GDM1 (cell line): ENCODE measurements at regions not wholly inside any gene's neighbourhood (a gene's known extent, or its start where the extent isn't known, plus 50 kb on each side); places are given as distances from the start of the nearest gene placed in this dataset.

ENCODE experiments used
- DNase-seq: peaks from one replicate; lab custom pipeline; 2025; lab: John Stamatoyannopoulos, UW

DNA sequence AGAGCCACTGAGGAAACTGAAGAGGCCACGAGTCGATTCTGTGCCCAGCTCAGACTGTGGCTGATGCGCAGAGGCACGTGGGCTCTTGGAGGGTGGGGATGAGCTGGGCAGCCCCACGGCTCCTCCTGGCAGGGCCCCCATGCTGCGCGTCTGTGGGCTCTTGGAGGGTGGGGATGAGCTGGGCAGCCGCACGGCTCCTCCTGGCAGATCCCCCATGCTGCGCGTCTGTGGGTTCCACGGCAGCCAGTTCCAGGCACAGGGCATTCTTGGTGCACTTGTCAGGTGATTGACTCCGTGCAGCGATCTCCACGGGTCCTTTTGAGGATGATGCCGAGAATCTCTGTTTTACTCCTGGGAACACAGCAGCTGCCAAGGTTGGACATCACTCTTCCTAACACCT, 138.1 kb upstream of the ZNF236 start:
- DNase-seq = no peak

GRCh38 chr18:76679945-76680344, 142.4 kb upstream of the ZNF236 start:
- DNase-seq = no peak

DNA sequence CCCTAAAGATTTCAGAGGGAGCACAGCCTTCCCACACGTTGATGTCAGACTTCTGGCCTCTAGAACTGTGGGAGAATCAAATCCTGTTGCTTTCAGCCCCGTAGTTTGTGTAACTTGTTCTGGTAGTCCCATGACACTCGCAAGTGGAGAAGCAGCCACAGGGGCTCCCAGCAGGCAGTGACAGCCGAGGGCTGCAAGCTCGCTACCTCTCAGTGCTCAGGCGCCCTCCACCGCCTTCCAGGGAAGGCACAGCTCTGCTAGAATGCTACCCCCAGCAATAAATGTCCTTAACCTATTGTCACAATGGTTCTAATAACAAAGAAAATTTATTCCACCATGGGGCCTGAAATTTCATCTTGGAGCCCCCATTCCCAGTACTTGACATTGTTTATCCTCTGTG, 143.1 kb upstream of the ZNF236 start:
- no peak for DNase-seq

GRCh38 chr18:76678248-76678647, 144.1 kb upstream of the ZNF236 start:
- DNase-seq = no peak

DNA sequence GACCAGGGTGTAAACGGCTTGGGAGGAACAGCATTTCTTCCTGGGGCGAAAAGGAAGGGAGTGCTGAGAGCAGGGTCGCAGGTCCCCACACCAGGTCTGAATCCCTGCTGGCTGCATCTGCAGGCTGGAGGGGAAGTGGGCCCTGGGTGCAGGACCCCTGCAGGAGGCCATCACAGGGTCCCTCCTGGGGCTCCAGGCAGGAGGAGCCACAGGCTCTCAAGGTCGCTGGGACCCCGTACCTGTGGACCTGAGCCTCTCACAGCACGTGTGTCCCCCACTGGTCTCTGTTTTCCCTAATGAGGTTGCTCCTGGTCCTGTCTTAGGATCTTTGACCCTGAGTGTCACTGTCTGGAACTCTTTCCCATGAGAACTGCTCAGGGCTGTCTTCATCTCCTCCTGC, 147.8 kb upstream of the ZNF236 start:
- no peak for DNase-seq

DNA sequence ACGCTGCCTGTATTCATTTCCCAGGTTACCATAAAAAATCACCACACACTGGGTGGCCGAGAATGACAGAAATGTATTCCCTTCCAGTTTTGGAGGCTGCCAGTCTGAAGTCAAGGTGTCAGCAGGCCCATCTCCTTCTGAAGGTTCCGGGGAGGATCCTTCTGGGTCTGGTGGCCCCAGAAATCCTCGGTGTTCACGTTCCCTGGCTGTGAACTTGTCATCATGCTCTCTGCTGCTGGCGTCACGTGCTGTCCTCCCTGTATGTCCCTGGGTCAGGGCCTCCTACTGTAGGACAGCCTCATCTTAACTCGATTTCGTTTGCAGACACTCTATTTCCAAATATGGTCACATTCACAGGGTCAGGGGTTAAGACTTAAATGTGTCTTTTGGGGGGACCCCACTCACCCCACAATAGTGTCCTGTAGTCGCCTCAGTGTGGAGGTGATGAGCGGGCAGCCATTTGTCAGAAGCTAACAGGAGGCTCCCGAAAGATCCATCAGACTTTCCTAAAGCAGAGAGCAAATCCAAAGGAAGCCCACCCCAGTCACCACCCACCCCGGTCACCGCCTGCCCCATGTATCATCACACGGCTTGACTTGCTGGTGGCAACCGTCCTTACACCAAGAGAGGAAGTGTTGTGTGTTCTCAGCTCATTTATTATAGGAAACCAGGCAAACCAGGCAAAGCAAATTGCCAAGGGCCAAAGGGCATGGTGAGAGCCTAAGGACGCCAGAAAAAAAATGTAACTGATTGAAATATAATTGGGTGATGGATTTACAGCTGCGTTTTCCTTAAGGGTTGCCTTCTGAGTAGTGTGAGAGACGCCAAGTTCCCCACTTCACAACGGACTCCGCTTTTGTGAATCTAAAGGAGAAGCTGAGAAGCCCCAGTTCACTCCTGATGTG, 148.8 kb upstream of the ZNF236 start:
- no peak for DNase-seq

DNA sequence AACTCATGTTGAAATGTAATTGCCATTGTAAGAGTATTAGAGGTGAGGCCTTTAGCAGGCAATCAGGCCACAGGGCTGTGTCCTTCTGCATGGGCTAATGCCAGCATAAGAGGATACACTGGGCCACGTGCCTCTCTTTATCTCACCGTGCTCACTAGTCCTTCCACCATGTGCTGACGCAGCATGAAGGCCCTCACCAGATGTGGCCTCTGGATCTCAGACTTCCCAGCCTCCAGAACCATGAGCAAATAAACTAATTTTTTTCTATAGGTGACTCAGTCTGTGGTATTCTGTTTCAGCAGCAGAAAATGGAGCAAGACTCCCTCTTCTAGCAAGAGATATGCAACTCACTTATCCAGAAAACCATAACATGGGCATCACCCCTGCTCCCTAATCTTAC, 149.7 kb upstream of the ZNF236 start:
- no peak for DNase-seq

DNA sequence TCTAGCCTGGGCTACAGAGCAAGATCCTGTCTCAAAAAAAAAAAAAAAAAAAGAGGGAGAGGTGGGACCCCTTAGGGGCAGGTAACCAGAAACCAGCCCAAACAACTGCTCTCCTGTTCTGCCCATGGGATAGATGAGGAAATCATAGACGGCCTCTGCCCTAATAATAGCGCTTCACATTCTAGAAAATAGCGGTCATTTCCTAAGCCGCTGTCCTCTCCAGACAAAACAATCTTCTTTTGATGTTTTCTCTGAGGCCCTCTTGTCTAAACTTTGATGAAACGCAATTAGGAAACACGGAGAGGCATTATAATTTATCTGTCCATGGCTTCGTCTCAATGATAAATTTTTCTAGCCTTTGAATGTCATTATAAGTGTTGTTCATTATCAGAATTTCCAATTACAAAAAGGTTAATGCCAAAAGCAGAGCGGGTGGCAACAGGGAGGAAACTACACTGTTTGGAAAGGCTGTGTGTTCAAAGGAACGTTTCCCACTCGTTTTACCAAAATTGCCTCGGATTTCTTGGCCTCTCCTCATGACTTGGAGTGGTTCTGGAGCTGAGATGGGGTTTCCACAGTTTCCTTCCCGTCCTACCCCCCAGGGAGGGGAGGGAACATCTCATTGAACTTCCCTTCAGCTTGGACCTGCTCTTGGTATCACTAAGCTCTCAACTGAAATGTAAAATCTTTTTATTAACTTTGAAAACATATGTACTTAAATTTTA, 151.6 kb upstream of the ZNF236 start:
- no peak for DNase-seq

DNA sequence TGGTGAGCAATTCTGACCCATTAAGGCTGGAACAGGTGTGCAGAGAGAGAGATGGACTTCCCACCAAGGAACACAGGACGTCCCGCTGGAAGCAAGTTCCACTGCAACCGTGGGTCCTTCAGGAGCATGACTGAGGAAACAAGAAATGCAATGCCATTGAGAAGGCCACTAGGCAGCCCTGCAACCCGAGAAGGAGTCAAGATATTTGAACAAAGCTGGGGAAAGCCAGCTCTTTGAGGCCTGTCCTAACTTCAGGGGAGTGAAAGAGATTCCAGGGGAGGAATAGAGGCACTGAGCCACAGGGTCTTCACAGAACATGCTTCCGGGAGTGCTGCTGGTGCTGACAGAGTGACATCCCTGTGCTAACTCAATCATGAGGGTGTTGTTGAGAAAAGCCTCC, 153.8 kb upstream of the ZNF236 start:
- no peak for DNase-seq

DNA sequence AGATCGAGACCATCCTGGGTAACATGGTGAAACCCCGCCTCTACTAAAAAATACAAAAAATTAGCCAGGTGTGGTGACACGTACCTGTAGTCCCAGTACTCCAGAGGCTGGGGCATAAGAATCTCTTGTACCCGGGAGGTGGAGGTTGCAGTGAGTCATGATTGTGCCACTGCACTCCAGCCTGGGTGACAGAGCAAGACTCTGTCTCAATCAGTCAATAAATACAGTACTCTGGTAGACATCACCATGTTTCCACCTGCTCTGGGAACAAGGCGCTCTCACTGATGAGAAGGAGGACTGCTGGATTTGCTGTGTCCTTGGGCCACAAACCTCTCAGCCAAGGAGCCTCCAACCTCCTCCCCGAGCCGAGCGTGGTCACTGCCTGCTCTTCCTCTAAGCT, 154.2 kb upstream of the ZNF236 start:
- DNase-seq = no peak

DNA sequence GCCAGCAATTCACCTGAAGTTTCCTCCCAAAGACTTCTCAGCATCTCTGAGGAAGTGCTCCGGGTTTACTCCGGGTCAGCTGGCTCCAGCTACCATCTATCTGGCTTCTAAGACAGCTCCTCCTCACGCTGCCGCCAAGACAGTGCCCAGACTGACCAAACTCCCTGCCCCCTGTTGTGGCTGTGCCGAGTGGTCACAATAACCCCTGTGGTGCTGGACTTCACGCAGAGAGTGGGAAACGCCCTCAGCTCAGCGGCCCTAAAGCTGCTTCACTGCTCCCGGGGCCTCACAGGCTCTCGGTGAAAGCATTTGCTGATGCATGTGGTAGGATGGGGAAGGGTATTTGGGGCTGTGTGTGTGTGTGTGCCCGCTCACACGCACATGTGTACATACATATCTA, 154.8 kb upstream of the ZNF236 start:
- DNase-seq = no peak

DNA sequence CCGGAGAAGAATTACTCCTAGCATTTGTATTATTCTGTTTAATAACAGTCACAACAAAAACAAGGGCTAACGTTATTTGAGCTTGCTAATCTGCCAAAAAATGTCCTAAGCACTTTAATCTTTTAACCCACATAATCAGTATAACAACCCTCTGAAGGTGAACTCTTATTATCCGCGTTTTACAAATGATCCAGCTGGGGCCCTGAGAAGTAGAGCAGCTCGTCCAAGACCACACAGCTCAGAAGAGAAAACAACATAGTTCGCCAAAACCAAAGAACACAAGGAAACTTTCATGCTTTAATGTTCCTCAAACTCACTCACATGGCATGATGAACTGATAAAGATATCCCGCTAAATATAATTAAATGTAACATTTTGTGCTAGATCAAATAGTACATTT, 159.7 kb upstream of the ZNF236 start:
- no peak for DNase-seq

- DNase-seq = no peak
These were observed 161.7 kb upstream of the ZNF236 start for GRCh38 chr18:76660571-76661192.

GRCh38 chr18:76658627-76659026, 163.6 kb upstream of the ZNF516 start:
- no peak for DNase-seq

GRCh38 chr18:76657911-76658470, 162.9 kb upstream of the ZNF516 start:
- no peak for DNase-seq

GRCh38 chr18:76656925-76657827, 162.1 kb upstream of the ZNF516 start:
- no peak for DNase-seq

DNA sequence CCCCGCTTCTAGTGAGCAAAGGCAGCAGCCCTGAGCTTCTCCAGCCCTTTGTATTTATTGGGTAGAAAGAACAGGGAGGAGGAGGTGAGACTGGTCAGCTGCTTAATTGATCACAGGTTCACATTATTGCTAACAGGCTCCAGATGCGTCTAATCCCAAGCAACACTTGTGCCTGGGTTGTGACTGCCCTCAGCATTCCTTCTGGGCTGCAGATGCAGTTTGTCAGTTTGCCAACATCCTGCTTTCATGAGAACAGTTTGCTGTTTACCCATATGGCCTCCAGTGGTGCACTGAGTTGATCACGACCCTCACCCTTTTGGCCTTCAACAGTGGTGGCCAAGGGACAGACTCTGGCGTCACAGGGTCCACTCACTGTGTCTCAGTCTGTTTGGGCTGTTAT, 159.5 kb upstream of the ZNF516 start:
- DNase-seq = no peak

DNA sequence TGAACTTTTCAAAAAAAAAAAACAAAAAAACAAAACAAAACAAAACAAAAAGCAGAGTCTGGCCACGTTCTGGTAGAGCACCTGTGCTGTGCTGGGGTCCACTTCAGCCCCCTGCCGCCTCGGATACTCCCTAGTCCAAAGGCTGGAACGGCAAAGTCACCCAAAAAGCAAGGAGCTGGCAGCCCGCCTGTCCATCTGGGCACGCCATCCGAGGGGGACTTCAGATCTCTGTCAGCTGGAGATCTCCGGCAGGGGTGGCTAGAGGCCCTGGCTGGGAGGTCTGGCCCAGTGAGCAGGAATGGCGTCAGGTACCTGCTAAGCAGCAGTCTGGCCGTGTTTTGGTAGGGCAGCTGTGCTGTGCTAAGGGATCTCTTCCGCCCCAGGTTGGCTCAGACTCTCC, 152.3 kb upstream of the ZNF516 start:
- DNase-seq = no peak

GRCh38 chr18:76644580-76644979, 149.5 kb upstream of the ZNF516 start:
- DNase-seq = no peak

- DNase-seq = no peak
These were observed 149.0 kb upstream of the ZNF516 start for GRCh38 chr18:76643996-76644395.

DNA sequence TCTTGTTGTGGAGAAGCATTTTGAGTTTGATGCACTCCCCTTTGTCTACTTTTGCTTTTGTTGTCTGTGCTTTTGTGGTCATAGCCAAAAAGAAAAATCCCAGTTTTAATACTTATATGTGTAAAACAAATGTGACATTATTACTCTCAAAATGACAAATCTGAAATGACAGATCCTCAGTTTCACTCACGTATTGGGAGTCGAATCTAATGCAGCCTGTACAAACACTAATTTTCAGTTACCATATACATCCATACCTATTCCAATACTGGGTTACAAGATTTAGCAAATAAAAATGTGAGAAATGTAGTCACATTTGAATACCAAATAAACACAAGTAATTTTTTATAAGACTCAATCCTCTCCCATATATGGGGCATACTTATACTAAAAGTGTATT, 148.2 kb upstream of the ZNF516 start:
- DNase-seq = no peak

DNA sequence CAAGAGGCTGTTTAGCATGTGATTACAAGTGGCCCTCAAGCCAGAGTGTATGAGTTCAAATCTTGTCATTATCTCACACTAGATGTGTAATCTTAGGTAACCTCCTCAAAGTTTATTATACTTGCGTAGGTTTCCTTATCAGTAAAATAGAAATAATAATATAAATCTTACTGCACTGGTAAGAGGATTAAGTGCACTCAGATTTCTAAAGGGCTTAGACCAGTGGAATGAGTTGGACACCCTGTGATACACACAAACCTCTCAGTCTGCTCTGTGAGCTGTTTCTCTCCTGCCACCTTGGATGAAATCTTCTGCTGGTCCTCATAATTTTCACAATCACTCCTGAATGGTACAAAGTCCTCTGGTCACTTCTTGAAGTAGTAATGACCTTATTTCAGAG, 145.4 kb upstream of the ZNF516 start:
- DNase-seq = no peak
